ENCODE measurements at regions not wholly inside any gene's neighbourhood (a gene's known extent, or its start where the extent isn't known, plus 50 kb on each side); places are given as distances from the start of the nearest gene placed in this dataset.

- H3K9me3 ChIP-seq (ENCODE audit: severe bottlenecking), result peaks cover 3% of the 10 kb centered on the region
- no peak for DNase-seq
Measured at GRCh38 chr9:118362123-118362522, 657.9 kb downstream of the TLR4 start.

GRCh38 chr9:118362596-118362995 is 658.4 kb downstream of the TLR4 start:
- Histone ChIP-seq H3K27ac (no peak overlapping the region), H3K36me3 (no peaks in the 10 kb centered on the region), H3K27me3 (ENCODE audit: insufficient read depth, low read depth, severe bottlenecking) (no peaks in the 10 kb centered on the region), H3K9me3 (ENCODE audit: severe bottlenecking) (peaks cover 3% of the 10 kb centered on the region), H3K4me3 (ENCODE audit: low read depth, low read length) (no peak overlapping the region)
- no peak for DNase-seq
- TF ChIP-seq CTCF (IDR thresholded peaks at IDR 0.05; ENCODE audit: low read depth, low read length), result no peak

More at GRCh38 chr9:118362123-118362522, 657.9 kb downstream of the TLR4 start:
- H3K27me3 ChIP-seq (ENCODE audit: insufficient read depth, low read depth, severe bottlenecking), result no peaks in the 10 kb centered on the region
- no peak overlapping the region for H3K27ac ChIP-seq
- TF ChIP-seq CTCF (IDR thresholded peaks at IDR 0.05; ENCODE audit: low read depth, low read length), result no peak
- H3K36me3 ChIP-seq, result no peaks in the 10 kb centered on the region
- no peak overlapping the region for H3K4me3 ChIP-seq (ENCODE audit: low read depth, low read length)

- H3K9me3 ChIP-seq (ENCODE audit: severe bottlenecking), result peaks cover 3% of the 10 kb centered on the region
Measured at GRCh38 chr9:118364266-118365106, 660.3 kb downstream of the TLR4 start.

GRCh38 chr9:118366228-118366627 is 662.0 kb downstream of the TLR4 start:
- TF ChIP-seq CTCF (IDR thresholded peaks at IDR 0.05; ENCODE audit: low read depth, low read length), result 0 out of 2 replicates have a peak, but pooled peaks have one; percentile 6
- Histone ChIP-seq H3K27me3 (ENCODE audit: insufficient read depth, low read depth, severe bottlenecking) (no peaks in the 10 kb centered on the region), H3K9me3 (ENCODE audit: severe bottlenecking) (peaks cover 3% of the 10 kb centered on the region), H3K27ac (no peak overlapping the region), H3K4me3 (ENCODE audit: low read depth, low read length) (no peak overlapping the region), H3K36me3 (no peaks in the 10 kb centered on the region)
- DNase-seq, result no peak

More at GRCh38 chr9:118364266-118365106, 660.3 kb downstream of the TLR4 start:
- no peak overlapping the region for H3K27ac ChIP-seq
- no peak overlapping the region for H3K4me3 ChIP-seq (ENCODE audit: low read depth, low read length)
- DNase-seq, result no peak
- no peak for TF ChIP-seq CTCF (IDR thresholded peaks at IDR 0.05; ENCODE audit: low read depth, low read length)
- H3K27me3 ChIP-seq (ENCODE audit: insufficient read depth, low read depth, severe bottlenecking), result no peaks in the 10 kb centered on the region
- H3K36me3 ChIP-seq, result no peaks in the 10 kb centered on the region

GRCh38 chr9:118367383-118367782 is 663.2 kb downstream of the TLR4 start:
- H3K9me3 ChIP-seq (ENCODE audit: severe bottlenecking), result peaks cover 3% of the 10 kb centered on the region

More at GRCh38 chr9:118367383-118367782, 663.2 kb downstream of the TLR4 start:
- Histone ChIP-seq H3K27ac (no peak overlapping the region), H3K27me3 (ENCODE audit: insufficient read depth, low read depth, severe bottlenecking) (no peaks in the 10 kb centered on the region), H3K36me3 (no peaks in the 10 kb centered on the region), H3K4me3 (ENCODE audit: low read depth, low read length) (no peak overlapping the region)
- DNase-seq, result no peak
- TF ChIP-seq CTCF (IDR thresholded peaks at IDR 0.05; ENCODE audit: low read depth, low read length), result no peak

All from WERI-Rb-1 (cell line).